COLO829 (cell line): ENCODE measurements at regions not wholly inside any gene's neighbourhood (a gene's known extent, or its start where the extent isn't known, plus 50 kb on each side); places are given as distances from the start of the nearest gene placed in this dataset.

Source experiments
- DNase-seq: peaks from one replicate; pipeline ENCODE4 v3.0.0; 2012; ENCODE audit warnings: low spot score

DNA sequence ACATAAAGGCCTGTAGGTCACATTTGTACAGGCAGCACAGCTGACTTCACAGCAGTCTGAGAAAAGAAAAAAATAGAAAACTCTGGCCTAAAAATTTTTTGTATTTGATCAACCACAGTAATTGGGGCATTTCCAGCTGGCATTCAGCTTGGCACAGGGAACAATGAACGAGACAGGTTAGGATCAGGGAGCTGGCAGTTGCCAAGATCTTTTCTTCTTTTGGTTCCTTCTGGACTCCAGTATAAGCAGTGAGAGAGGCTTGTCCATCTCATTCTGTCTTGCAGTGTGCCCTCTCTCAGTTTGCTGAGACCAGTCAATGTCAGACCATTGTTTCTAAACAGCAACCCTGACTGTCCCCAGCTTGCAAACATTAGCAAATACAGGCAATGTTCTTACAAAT is 601.1 kb downstream of the TLR4 start:
- no peak for DNase-seq

DNA sequence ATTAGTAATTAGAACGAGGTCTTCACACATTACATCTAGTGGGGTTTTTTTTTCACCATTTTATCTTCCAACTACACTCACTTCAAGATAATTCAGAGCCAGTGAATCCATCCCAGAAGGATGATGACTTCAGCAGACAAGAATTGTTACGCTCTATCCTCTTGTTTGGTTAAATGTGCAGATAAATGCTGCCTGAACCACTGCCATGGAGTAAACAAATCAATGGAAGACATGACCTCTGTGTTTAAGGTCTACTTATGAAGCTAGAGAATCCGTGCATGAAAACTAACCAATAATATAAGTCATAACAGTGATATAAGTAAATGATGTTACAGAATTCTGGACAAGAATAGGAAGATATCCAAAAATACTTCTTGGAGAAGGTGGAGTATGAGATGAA is 602.6 kb downstream of the TLR4 start:
- no peak for DNase-seq

DNA sequence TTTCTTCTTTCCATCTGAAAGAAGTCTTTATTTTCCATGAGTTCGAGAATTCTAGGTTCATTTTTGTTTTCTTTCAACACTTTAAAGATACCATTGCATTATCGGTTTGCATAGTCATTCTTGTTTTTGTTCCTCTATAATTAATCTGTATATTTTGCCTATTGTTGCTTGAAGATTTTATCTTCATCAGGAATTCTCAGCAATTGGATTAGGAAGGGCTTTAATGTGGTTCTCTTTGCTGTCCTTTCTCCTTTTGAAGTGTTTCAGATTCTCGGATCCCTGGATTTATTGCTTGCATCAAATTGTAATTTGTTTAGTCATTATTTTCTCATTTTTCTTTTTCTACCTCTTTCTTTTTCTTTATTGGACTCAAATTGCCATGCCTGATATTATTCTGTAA is 609.8 kb downstream of the TLR4 start:
- no peak for DNase-seq

- DNase-seq, result no peak
Measured at GRCh38 chr9:118316831-118317343, 612.7 kb downstream of the TLR4 start.

DNA sequence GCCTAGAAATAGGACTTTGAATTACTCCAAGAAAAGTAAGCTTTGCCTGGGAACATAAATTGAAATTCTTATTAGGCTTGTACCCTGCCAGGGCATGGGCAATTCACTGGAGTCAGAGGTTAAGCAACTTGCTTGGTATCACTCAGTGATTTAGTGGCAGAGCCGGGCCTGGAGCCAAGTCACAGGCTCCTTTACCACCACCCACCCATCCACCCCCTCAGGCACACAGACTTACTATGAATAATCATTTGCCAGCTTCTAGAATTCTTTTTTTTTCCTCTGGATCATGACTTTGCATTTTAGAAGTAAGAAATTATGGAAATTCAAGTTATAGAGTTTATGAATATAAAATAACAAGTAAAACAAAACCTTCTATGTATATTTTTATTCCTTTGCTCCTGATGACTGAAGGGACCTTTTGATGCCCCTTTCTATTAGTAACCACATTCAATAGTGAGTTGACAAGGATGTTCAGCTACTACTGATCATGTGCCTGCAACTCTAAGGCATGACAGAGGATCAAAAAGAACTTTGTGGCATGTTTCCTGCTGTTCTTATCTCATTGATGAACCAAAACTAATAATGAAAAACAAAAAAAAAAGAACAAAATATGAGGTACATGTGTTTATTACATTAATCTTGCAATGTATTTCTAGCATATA is 614.7 kb downstream of the TLR4 start:
- no peak for DNase-seq

GRCh38 chr9:118321788-118322187 is 617.6 kb downstream of the TLR4 start:
- no peak for DNase-seq

DNA sequence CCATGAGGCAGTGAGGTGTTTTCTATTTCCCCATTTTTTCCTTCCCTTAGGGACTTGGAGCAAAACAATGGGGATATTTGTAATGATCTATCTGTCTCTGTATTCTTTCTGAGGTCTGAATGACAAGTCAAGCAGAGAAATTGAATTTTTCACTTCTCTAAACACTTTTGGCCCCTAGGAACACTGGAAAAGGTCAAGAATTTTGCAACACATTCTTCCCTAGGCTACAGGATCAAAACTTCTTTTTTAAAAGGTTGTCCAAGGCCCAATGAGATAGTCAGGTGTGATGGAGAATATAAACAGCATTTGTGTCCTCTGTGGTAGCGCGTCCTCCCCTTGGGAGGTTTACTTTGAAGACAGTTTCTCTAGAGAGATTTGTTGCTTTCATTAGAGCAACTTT is 620.5 kb downstream of the TLR4 start:
- no peak for DNase-seq

DNA sequence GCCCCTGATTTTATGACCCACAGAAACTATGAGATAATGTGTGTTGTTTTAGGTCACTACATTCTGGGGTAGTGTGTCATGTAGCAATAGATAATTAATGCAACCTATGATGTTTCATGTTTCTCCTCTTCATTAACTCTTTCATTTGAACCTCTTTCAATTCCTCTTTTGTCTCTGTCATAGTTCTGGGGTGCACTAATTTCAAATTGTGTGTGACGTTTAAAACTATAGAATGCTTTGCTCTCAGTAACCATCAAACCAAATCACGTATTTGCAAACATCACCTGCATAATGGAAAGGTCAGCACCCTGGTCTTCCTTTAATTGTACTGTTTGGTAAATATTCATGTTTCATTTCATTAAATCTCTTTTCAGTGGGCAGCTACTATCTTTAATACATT is 621.6 kb downstream of the TLR4 start:
- no peak for DNase-seq

DNA sequence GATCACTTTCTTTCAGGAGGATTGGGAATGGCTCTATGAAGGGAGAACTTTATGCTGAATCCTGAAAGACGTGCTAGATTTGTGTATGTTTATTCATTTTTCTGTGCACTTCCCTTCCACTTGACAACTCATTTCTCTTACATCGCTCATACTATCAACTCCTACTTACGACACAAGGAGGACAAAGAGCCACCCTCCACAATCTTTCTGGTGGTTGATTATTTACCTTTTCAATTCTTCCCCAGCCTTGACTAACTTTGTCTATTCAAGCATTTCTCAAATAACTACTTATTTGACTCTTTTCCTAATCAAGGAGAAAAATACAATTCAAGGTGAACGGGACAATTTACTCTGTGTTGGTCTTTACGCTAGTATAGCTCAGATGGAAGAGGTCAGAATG is 622.1 kb downstream of the TLR4 start:
- no peak for DNase-seq

- DNase-seq, result no peak
Measured at GRCh38 chr9:118330191-118330986, 626.2 kb downstream of the TLR4 start.

DNA sequence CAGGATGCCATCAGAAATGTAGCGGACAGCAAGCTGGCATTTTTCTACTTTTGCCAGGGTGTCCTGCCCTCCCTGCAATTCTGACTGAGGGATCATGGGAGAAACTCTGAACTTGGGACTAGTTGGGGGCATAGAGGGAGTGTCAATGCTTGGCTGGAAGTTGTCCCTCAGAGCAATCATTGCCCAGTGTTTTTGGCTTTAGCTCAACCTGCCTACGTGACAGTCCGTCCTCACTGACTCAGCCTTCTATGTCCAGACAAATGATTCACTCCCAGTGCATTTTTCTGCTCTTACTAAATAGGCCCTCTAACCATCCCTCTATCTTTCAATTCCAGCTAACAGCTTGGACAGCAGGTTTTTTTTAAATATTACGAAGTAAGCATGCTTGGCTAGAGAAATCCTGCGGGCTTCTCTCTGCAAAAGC is 627.4 kb downstream of the TLR4 start:
- DNase-seq, result no peak

GRCh38 chr9:118336250-118336942 is 632.2 kb downstream of the TLR4 start:
- no peak for DNase-seq

GRCh38 chr9:118336943-118337330 is 632.7 kb downstream of the TLR4 start:
- DNase-seq, result no peak

- DNase-seq, result no peak
Measured at GRCh38 chr9:118360036-118360435, 655.8 kb downstream of the TLR4 start.

DNA sequence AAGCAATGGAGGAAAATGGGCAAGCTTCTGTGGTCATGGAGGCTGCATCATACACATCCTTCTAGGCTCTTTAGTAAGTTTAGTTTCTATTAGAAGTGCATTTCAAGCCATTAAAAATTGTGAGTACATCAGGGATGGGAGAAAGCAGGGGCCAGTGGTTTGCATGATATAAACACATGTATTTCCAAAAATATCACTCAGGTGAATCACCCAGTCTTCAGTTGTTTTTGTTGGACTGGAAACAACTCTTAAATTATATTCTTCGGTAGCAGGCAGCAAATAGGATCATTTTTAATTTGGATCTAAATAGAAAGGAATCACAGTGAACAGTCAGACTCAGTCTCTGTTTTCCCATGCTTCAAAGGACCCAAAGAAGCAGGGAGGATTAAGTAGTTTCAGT is 657.9 kb downstream of the TLR4 start:
- DNase-seq, result no peak

DNA sequence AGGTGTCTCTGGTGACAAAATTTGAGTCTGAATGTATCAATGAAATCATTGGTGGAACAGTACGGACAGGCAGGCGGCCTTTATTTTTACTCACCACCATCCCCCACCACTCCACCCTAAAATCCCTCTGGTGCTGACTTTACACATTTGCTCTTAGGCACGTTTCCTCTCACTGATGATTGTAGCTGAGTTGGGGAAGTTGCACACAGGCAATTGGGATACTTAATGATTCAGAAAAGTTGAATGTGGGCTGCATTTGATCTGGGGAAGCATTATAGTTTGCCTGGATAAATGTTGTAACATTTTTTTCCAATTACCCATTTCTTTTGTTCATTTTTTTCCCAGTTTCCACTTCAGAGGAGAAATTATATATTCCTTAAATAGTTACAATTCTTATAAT is 658.4 kb downstream of the TLR4 start:
- DNase-seq, result no peak

DNA sequence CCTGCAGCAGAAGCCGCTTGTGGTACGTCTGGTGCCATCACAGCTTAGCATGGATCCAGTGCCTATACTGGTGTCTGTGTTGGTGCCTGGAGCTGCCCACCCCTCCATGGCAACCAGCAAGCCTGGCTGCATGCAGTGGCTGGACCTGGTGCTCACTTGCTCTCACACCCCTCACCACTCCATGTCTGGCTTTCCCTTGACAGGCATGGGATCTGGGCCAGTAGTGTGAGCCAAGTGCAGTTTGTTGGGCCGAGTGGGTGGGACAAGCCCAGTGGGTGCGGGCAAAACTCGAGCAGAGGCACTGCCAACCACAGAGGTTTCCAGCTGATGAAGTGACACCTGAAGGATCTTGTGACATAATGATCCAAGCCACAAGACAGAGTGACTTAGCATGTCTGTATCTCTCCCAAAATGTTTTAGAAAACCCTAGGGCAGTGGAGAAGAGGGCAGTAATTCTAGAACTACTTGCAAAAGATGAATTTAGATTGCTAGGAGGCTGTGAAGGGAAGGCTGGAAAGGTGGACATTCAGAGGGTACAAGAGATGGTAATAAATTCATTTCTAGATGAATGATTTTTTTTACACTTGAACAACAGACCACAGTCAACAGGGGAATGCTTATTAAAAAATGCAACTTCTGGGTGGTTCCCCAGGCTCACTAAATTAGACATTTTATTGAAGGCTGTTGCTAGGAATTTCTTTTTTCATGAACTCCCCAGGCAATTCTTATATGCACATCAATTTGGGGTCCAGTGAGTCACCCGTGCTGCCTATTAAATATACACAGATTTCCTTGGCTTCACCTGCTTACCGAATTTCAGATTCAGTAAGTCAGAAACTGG is 660.3 kb downstream of the TLR4 start:
- DNase-seq, result no peak

DNA sequence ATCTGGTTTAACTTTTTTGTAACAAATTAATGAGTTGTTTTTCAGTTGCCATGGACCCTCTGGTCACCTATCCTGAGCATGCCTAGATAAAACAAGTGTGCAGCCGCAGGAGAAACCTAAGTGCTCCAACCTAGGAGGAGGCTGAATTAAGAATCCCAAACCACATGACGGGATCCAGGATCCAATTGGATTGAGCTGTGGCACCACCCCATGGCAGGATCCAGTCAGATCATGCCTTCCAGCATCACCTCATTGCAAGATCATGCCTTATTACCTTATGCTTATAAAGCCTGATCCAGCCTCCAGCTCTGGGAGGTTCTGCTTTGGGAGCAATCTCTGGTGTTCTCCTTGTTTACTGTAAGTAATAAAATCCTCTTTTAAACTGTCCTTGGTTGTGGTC is 662.0 kb downstream of the TLR4 start:
- no peak for DNase-seq

DNA sequence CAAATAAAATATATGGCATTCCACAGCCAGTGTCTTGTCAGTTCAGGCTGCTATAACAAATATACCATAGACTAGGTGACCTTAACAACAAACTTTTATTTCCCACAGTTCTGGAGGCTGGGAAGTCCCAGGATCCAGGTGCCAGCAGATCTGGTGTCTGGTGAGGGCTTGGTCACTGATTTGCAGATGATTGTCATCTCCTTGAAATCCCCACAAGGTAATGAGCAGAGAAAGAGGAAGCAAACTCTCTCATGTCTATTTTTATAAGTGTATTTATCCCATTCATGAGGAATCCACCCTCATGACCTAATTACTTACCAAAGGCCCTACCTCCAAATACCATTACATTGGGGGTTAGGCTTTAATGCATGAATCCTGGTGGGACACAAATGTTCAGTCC is 663.2 kb downstream of the TLR4 start:
- no peak for DNase-seq

DNA sequence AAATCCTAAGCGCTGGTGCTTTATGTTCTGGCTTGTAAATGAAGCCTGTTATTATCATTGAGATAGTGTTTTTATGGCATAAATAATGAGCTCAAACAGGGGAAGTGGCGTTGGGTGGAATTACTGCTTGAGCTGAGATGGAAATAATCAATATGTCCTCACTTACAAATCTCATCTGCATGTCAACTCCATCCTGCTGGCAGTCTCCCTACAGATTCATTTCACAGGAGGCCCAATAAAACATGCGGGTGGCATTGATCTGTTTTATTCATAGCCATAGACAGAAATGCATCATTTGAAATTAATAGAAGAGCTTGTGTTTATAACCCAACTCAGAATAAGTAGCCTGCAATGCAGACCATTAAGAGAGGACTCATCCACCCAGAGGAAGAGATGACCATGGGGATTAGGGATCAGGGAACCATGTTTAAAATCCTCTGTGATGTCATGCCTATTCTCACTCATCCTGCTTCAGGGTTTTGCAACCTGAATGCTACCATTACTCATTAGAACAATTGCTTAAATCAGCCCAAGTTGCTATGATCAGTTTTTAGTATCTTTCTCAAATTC is 680.4 kb downstream of the TLR4 start:
- DNase-seq, result no peak

- DNase-seq, result no peak
Measured at GRCh38 chr9:118395415-118395814, 691.2 kb downstream of the TLR4 start.

- no peak for DNase-seq
Measured at GRCh38 chr9:118401546-118401945, 697.3 kb downstream of the TLR4 start.
